DMS53 treated with DMSO at 0.1 percent for 48 hours (cell line): ENCODE measurements at regions not wholly inside any gene's neighbourhood (a gene's known extent, or its start where the extent isn't known, plus 50 kb on each side); places are given as distances from the start of the nearest gene placed in this dataset.

Source experiments
- DNase-seq: peaks from one replicate; lab custom pipeline; 2025; ENCODE audit not compliant: unreplicated experiment; lab: John Stamatoyannopoulos, UW

DNA sequence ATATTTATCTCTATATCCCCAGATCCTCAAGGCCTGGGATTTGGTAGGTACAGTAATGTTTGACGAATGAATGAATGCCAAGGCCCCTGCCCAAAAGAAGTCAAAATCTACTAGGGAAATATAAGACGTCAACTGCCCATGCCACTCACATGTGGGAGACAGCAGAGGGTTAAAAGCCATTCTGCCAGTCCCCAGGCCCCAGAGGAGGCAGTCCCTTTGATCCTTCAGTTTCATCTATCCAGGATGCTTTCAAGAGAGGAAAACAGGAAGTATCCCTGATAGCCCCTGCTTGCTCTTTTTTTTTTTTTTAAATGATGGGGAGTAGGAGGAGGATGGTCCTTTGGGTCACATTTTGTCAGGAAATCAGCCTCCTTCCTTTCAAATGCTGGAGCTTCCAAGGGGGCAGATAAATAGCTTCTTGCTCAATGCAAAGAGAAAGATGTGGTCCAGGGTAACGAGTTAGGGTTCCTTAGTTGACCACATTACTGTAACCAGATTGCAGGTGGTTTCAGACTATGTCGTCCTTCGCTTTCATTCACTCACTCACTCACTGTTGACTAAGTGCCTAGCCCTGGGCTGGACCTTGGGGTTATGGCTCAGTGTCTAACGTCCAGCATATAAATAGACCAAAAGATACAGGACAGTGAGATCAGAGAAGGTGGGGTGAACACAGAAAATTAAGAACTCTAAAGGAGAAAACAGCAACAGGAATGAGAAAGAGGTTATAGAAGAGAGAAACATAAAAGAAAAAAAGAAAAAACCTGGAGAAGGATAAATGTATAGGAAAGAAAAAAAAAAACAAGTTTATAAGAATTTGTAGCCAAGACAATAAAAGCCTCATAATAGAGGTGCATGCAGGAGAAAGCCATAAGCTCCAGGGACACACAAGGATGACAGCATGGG lies 64.6 kb upstream of the PIM1 start:
- peak; percentile 37 for DNase-seq

DNA sequence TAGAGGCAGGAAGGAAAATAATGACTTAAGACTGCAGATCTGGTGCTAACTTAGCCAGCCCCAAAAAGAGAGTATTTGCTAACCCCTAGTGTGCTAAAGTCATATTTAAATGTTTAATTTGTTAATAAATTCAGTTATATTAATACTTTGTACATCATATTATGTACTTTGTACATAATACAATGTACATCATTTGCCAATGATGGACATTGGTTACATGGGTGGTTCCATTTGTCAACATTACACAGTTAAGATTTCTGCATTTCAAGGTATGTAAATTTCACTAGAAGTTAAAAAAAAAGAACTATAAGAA lies 63.9 kb upstream of the PIM1 start:
- no peak for DNase-seq

DNA sequence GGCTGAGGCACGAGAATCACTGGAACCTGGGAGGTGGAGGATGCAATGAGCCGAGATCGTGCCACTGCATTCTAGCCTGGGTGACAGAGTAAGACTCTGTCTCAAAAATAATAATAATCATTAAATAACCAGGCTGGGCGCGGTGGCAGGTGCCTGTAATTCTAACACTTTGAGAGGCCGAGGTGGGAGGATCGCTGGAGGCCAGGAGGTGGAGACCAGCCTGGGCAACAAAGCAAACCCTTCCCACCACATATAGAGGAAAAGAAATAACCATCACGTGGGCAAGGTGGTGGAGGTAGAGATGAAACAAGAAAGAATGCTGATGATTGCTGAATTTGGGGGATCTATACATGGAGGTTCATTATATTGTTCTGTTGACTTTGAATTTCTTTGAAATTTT lies 63.4 kb upstream of the PIM1 start:
- no peak for DNase-seq

DNA sequence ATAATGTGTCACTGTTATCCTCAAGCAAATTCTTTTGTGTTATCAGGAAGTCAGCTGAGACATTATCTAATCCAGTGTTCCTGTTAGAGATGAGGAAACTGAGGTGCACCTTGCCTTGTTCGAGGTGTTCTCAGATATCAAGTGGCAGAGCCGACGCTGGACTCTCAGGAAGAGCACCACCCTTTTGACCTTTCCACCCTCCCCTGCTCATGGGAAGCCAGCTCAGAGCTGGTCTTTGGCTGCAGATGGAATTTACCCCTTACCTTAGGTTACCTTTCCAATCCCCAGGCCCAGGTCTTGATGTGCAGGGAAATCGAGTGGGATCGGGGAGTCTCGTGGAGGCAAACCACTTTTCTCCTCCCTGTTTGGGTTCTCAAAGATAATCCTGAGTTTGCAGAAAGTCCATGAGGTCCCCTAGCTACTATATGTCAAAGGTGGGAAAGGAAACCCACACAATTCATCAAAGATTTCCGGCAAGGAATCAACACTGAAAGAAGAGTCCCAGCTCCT lies 62.9 kb upstream of the PIM1 start:
- DNase-seq: no peak

DNA sequence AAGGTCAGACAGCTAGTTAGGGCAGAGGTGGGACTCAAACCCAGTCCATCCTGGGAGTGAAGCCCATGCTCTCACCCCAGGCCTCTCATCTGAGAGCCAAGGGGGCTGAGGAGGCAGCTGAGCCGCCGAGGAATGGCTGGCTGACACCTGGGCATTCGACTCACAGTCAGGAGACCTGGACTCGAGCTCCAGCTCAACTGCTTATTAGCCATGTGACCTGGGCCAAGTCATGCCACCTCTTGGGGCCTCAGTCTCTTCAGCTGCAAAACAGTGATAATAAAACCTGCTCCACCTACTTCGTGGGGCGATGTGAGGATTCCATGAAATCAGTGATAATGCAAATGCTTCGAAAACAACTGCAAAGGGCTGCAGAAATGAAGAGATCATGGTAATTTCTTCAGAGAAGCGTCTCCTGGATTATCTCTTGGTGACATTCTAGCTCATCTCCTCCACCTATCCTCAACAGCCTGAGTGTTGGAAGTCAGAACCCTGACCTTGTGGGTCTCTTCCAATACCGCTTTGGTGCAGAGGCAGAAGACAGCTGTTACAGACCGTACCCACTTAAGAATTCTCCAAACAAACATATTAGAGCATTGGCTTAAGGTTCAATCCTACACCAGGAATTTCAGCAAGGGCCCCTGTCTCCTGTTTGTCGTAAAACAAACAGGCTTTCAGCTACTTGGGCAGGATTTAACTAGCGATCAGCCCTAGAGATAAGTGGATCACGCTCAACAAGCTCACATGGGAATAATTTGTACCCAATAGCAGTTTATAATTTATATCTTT lies 60.0 kb upstream of the PIM1 start:
- no peak for DNase-seq

DNA sequence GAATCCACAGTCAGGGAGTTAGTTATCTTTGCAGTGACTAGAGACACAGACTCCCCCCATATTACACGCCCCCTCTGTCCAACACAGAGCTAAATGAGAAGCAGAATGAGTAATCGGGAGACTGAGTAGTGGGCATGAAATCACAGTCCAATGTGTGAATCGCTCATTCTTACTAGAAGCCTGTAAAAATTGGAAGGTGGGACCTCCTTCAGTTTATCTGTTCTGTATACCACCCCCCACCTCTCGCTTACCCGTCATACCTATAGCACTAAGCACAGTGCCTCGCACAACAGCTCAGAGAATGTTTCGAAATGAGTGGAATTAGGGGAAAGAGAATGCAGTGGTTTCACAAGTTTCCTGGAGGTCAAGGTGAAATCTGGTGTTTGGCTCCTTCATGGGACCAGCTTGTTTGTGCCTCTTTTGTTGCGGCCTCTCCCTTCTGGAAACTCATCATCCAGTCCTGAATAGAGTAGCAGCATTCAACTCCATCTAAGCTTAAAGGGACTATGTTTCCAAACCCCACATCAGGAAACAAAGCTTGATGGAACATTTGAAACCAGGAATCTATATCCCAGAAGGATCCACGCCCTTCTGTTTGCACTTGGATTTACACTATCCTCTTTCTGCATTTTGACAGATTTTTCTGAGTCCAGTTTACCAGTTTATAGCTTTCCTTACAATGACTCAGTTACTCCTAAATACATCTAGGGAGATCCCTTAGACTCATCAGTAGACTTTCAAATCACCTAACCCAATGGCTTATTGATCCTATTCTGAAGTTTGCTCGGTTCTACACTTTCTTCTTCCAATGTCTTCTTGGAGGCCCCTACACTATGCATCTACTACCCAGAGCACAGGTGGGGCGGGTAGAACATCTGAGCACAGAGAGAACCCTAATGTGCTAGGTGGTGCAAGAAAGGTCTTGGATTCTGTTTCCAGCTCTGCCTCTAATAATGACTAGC lies 59.2 kb upstream of the PIM1 start:
- DNase-seq: no peak

DNA sequence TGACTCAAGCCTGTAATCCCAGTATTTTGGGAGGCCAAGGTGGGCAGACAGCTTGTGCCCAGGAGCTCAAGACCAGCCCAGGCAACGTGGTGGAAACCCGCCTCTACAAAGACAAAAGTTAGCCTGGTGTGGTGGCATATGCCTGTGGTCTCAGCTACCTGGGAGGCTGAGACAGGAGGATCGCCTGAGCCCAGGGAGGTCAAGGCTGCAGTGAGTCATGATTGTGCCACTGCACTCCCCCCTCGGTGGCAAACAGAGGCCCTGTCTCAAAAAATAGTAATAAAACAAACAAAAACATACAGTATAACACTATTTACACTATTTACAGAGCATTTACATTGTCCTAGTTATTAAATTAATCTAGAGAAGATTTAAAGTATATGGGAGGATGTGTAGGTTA lies 56.0 kb upstream of the PIM1 start:
- no peak for DNase-seq

DNA sequence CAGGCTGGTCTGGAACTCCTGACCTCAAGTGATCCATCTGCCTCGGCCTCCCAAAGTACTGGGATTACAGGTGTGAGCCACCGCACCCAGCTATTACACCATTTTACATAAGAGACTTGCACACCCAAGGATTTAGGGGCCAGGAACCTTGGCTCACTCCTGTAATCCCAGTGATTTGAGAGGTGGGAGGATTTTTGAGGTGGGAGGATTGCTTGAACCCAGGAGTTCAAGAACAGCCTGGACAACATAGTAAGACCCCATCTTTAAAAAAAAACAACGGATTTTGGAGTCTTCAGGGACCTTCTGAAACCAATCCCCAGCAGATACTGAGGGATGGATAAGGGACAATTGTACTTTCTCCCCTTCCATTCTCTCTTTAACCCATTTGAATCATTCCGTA lies 55.3 kb upstream of the PIM1 start:
- DNase-seq: no peak

DNA sequence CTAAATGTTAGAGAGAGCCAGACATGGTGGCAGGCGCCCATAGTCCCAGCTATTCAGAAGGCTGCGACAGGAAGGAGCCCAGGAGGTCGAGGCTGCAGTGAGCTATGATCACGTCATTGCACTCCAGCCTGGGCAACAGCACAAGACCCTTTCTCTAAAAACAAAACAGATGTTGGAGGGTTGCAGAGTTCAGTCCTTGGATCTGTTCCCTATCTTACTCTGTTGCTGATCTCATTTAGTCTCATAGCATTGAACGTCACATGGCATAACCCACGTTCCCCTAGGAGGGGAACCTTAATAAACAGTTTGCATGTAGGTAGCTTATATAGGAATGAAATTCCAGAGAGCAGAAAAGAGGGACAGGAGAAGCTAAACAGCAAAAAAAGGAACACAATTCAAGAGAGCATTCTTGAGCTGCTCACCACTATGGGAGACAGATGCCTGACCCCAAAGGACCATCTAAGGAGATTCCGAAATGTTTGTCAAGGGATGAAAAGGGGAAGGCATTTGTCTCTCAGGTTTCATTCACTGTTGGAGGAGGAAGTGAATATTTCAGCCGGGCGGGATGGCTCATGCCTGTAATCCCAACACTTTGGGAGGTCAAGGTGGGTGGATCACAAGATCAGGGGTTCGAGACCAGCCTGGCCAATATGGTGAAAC lies 54.6 kb upstream of the PIM1 start:
- no peak for DNase-seq

DNA sequence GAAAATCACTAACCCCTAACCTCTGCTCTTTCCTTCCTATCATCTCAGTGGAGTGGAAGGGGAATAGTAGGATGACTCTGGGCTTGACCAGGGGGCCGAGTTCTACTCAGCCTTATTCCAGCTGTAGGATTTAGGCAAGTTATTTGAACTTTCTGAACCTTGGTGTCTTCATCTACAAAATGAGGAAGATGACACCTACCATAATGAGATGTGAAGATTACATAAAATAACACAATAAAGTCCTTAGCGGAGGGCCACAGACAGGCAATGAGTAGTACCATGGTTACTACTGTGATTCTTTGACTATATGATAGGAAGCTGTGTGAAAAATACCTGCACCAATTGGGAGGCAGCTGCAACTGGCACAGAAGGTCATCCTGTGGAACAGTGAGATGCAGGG lies 53.6 kb upstream of the PIM1 start:
- DNase-seq: no peak

DNA sequence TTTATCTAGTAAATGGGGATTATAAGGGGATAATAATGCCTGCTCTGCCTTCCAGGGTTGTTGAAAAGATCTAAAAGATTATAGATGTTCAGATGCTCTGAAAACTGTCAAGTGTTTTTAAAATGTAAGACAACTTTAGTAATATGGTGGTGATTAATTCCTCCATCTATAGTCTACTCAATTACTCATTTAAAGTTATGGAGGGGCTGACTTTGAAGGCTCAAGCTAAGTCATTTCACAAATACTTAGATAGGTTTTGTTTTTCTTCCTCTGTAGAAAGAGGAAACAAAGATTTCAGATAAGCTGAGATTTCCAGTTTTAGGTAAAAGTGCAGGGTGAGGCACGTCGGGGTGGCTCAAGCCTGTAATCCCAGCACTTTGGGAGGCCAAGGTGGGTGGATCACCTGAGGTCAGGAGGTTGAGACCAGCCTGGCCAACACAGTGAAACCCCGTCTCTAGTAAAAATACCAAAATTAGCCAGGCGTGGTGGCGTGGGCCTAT lies 50.5 kb upstream of the PIM1 start:
- DNase-seq: no peak
